Endothelial cell of umbilical vein (primary cell): ENCODE measurements at regions not wholly inside any gene's neighbourhood (a gene's known extent, or its start where the extent isn't known, plus 50 kb on each side); places are given as distances from the start of the nearest gene placed in this dataset. TPM values are rescaled to one million over a fixed set of nuclear protein-coding genes. Genes with fewer than 3 reads are reported as not detected.

ENCODE experiments used
- BruUV-seq: library from RNA; stranded (reverse); fragments of 400-500 nt; replicated peaks from 2 replicates; lab custom pipeline; 2021; lab: Mats Ljungman, UMichigan
- CTCF ChIA-PET: fragments of 300-600, 350-600 bp; sonication (Branson Sonifier 250); formaldehyde crosslinking; loops from one replicate; lab custom pipeline; 2021; ENCODE audit warnings: antibody characterized with exemption, inconsistent platforms; lab: Charles Lee
- POLR2A ChIA-PET: fragments of 300-600, 350-600 bp; sonication (Branson Sonifier 250); formaldehyde crosslinking; loops from one replicate; lab custom pipeline; 2021; ENCODE audit warnings: antibody characterized with exemption, inconsistent platforms; lab: Charles Lee
- DNase-seq: peaks from one replicate; pipeline ENCODE4 v3.0.0-alpha.2; 2011; ENCODE audit warnings: low read depth, low spot score
- FAIRE-seq: peaks from 2 replicates; lab custom pipeline; 2011; peaks lifted over from hg19 to GRCh38; lab: Jason Lieb, UNC
- H2AFZ ChIP-seq: 2 replicates; pipeline ENCODE4 v1.6.0; 2012; ENCODE audit warnings: low read depth, low read length, control low read depth, inconsistent platforms
- H3K27ac ChIP-seq: 2 replicates; pipeline ENCODE4 v1.5.1; 2011; ENCODE audit warnings: low read depth, mild to moderate bottlenecking, control low read depth, low read length, moderate library complexity; ENCODE audit not compliant: insufficient read depth
- H3K27me3 ChIP-seq, 2 experiments: 2 replicates each; pipeline versions ENCODE4 v1.6.0 to v1.6.1; 2011; ENCODE audit warnings: low read length in 2 of 2, mixed read lengths in 1 of 2; ENCODE audit not compliant: control insufficient read depth in 2 of 2, insufficient read depth in 2 of 2
- H3K36me3 ChIP-seq, 2 experiments: 2 replicates in 1 of 2; 3 replicates in 1 of 2; pipeline ENCODE4 v1.5.1; 2011; ENCODE audit warnings: low read length in 2 of 2, mild to moderate bottlenecking in 1 of 2, moderate library complexity in 1 of 2; ENCODE audit not compliant: control insufficient read depth in 2 of 2, insufficient read depth in 2 of 2; ENCODE audit errors: extremely low read depth in 1 of 2
- H3K4me1 ChIP-seq: 3 replicates; pipeline ENCODE4 v1.5.1; 2011; ENCODE audit warnings: mild to moderate bottlenecking, low read length; ENCODE audit not compliant: control insufficient read depth, insufficient read depth; ENCODE audit errors: extremely low read depth
- H3K4me2 ChIP-seq: 2 replicates; pipeline ENCODE4 v1.6.1; 2011; ENCODE audit warnings: low read length, control low read depth, mixed read lengths; ENCODE audit not compliant: insufficient read depth
- H3K4me3 ChIP-seq, 3 experiments: fragments of 200-600 bp in 1 of 3; sonication (generic), shearing (Covaris generic) in 1 of 3; replicated peaks in 1 of 3; 2 replicates each; pipeline ENCODE4 v1.5.1; 2011 to 2016; ENCODE audit warnings: control low read depth in 3 of 3, low read length in 3 of 3, mild to moderate bottlenecking in 2 of 3, inconsistent platforms in 1 of 3, low read depth in 1 of 3, moderate library complexity in 1 of 3; ENCODE audit not compliant: insufficient read depth in 1 of 3
- H3K79me2 ChIP-seq: 2 replicates; pipeline ENCODE4 v1.6.0; 2012; ENCODE audit warnings: low read length, inconsistent platforms; ENCODE audit not compliant: control insufficient read depth, insufficient read depth
- H3K9ac ChIP-seq: replicated peaks from 2 replicates; pipeline ENCODE3; 2011; ENCODE audit warnings: low read length, control low read depth; ENCODE audit not compliant: insufficient read depth; ENCODE audit errors: extremely low read depth
- H3K9me1 ChIP-seq: replicated peaks from 3 replicates; pipeline ENCODE4 v1.6.0; 2011; ENCODE audit warnings: mild to moderate bottlenecking, low read length; ENCODE audit not compliant: control insufficient read depth, insufficient read depth; ENCODE audit errors: extremely low read depth
- H3K9me3 ChIP-seq: replicated peaks from 2 replicates; pipeline ENCODE4 v1.5.1; 2012; ENCODE audit warnings: low read length, inconsistent platforms; ENCODE audit not compliant: control insufficient read depth, insufficient read depth
- H4K20me1 ChIP-seq: replicated peaks from 2 replicates; pipeline ENCODE3; 2011; ENCODE audit warnings: mild to moderate bottlenecking, low read length; ENCODE audit not compliant: control insufficient read depth, insufficient read depth; ENCODE audit errors: extremely low read depth
- EZH2 ChIP-seq: IDR thresholded peaks from 2 replicates; pipeline ENCODE4 v1.6.1; 2012; ENCODE audit warnings: borderline replicate concordance, low read depth, mild to moderate bottlenecking, moderate library complexity, low read length, inconsistent platforms; ENCODE audit not compliant: severe bottlenecking
- FOS ChIP-seq: IDR thresholded peaks from 2 replicates; pipeline ENCODE4 v1.6.1; 2011; ENCODE audit warnings: mild to moderate bottlenecking, low read length, moderate library complexity, borderline replicate concordance; ENCODE audit not compliant: insufficient read depth
- GATA2 ChIP-seq: IDR thresholded peaks from 2 replicates; pipeline ENCODE4 v1.7.0; 2011; ENCODE audit warnings: low read depth, mild to moderate bottlenecking, moderate library complexity, mixed read lengths, low read length; ENCODE audit not compliant: insufficient read length, insufficient read depth
- JUN ChIP-seq: IDR thresholded peaks from 2 replicates; pipeline ENCODE4 v1.6.1; 2011; ENCODE audit warnings: borderline replicate concordance, low read depth; ENCODE audit not compliant: insufficient read length, insufficient read depth
- MYC ChIP-seq: IDR thresholded peaks from one replicate; pipeline ENCODE4 v1.6.1; 2011; ENCODE audit warnings: mild to moderate bottlenecking, low read depth, low read length
- POLR2A ChIP-seq: IDR thresholded peaks from 2 replicates; pipeline ENCODE4 v1.6.1; 2012; ENCODE audit warnings: low read depth, mild to moderate bottlenecking, control low read depth, low read length
- POLR2AphosphoS5 ChIP-seq: IDR thresholded peaks from 2 replicates; pipeline ENCODE4 v1.6.1; 2012; ENCODE audit warnings: low read depth, mild to moderate bottlenecking, control low read depth, low read length, moderate library complexity; ENCODE audit not compliant: insufficient read depth
- dilution Hi-C: fragments of 300-500 bp; cut with MboI; formaldehyde crosslinking; loops from one replicate; pipeline ENCODE4 v1.15.0; 2019; ENCODE audit warnings: low sequenced_read_pairs; ENCODE audit not compliant: extremely low pct_ligation_motif_present
- intact Hi-C: fragments of 100-400 bp; cut with micrococcal nuclease; formaldehyde crosslinking; loops from one replicate; pipeline ENCODE4 v1.10.0; 2022
- small RNA-seq: library from RNA; depleted of rRNA; stranded (forward); fragments of <200 nt; gene quantifications from one replicate; pipeline ENCODE3, GENCODE V24; 2012; ENCODE audit warnings: low replicate concordance, low read depth; ENCODE audit not compliant: insufficient read depth, insufficient read length
- TF ChIP-seq, protein P1 (sequence below): IDR thresholded peaks from 2 replicates; pipeline ENCODE4 v1.6.1; 2011; ENCODE audit not compliant: insufficient read depth, insufficient read length
- TF ChIP-seq, protein P2 (sequence below), 2 donors: IDR thresholded peaks; 1 replicate in 1 of 2; 2 replicates in 1 of 2; pipeline ENCODE4 v1.5.1; 2011; ENCODE audit warnings: low read length in 2 of 2, mild to moderate bottlenecking in 2 of 2, moderate library complexity in 2 of 2, control low read depth in 1 of 2, inconsistent platforms in 1 of 2, low read depth in 1 of 2; ENCODE audit not compliant: insufficient read depth in 1 of 2; ENCODE audit errors: extremely low read depth in 1 of 2

- no peak for FAIRE-seq
- ChIA-PET POLR2A (no interaction called here), CTCF (no interaction called here)
These were observed 576.1 kb downstream of the CDH18 start for GRCh38 chr5:19411936-19412335.

More at GRCh38 chr5:19411936-19412335, 576.1 kb downstream of the CDH18 start:
- Histone ChIP-seq H3K4me1 (no peaks in the 10 kb centered on the region), H3K4me3 (no peak overlapping the region), H3K27ac (no peak overlapping the region), H3K36me3 (no peaks in the 10 kb centered on the region), H3K79me2 (no peaks in the 10 kb centered on the region), H3K4me2 (no peak overlapping the region), H3K9ac (no peak overlapping the region), H4K20me1 (no peaks in the 10 kb centered on the region), H3K27me3 (no peaks in the 10 kb centered on the region), H3K9me3 (no peaks in the 10 kb centered on the region), H2AFZ (no peak overlapping the region), H3K9me1 (no peaks in the 10 kb centered on the region)
- BruUV-seq, result no TSS peak
- no peak for TF ChIP-seq POLR2AphosphoS5
- TF ChIP-seq, protein P1, sequence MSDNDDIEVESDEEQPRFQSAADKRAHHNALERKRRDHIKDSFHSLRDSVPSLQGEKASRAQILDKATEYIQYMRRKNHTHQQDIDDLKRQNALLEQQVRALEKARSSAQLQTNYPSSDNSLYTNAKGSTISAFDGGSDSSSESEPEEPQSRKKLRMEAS, result no peak
- TF ChIP-seq JUN, result no peak
- no peak for TF ChIP-seq GATA2
- TF ChIP-seq, protein P2, sequence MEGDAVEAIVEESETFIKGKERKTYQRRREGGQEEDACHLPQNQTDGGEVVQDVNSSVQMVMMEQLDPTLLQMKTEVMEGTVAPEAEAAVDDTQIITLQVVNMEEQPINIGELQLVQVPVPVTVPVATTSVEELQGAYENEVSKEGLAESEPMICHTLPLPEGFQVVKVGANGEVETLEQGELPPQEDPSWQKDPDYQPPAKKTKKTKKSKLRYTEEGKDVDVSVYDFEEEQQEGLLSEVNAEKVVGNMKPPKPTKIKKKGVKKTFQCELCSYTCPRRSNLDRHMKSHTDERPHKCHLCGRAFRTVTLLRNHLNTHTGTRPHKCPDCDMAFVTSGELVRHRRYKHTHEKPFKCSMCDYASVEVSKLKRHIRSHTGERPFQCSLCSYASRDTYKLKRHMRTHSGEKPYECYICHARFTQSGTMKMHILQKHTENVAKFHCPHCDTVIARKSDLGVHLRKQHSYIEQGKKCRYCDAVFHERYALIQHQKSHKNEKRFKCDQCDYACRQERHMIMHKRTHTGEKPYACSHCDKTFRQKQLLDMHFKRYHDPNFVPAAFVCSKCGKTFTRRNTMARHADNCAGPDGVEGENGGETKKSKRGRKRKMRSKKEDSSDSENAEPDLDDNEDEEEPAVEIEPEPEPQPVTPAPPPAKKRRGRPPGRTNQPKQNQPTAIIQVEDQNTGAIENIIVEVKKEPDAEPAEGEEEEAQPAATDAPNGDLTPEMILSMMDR (IDR thresholded peaks at IDR 0.05; ENCODE audit: extremely low read depth in 1 of 2, insufficient read depth in 1 of 2, low read depth in 1 of 2, low read length in 2 of 2), result no peak
- TF ChIP-seq POLR2A, result no peak
- TF ChIP-seq EZH2, result no peak
- TF ChIP-seq MYC, result no peak
- no peak for TF ChIP-seq FOS
- dilution Hi-C loops (no loop called here), intact Hi-C loops (no loop called here)
- no peak for DNase-seq

Small RNAs in the stretch of these regions (small RNA-seq; reads per million reads assigned to genes)
- gene AC025768.1 (not detected), gene RF00017 (not detected), gene RF00136 (not detected), gene RN7SL58P (not detected)
